HG03159 (cell line): ENCODE measurements at regions not wholly inside any gene's neighbourhood (a gene's known extent, or its start where the extent isn't known, plus 50 kb on each side); places are given as distances from the start of the nearest gene placed in this dataset.
"Not testable (repeated sequence)": the region's sequence is repeated elsewhere in the genome, so short reads cannot be mapped to it uniquely, and the experiment has no call there.

Experiments
- ATAC-seq: cut with Tn5 transposase; IDR thresholded peaks from one replicate; pipeline ENCODE4 v1.9.1; 2021; ENCODE audit warnings: mild to moderate bottlenecking, moderate library complexity; ENCODE audit not compliant: unreplicated experiment

DNA sequence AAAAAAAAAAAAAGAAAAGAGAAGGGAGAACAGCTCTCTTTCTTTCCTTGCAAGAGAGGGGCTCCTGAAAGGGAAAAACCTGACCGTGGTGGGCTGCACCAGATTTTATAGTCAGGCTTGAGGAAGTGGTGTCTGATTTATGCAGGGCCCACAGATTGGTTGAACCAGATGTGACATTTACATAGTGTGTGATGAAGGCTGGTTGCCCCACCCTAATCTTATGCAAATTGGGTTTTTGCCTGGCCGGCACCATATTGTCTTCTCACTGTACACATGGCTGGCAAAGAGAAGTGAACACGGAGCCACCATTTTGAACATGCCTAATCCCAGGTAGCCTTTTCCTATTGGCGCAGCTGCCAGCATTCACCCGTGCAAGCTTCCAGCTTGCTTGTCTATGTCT lies 154.4 kb downstream of the OXSM start:
- no peak for ATAC-seq

GRCh38 chr3:25945366-25945765 lies 155.5 kb downstream of the OXSM start:
- peak; percentile 13 for ATAC-seq

GRCh38 chr3:25945836-25946235 lies 155.9 kb downstream of the OXSM start:
- peak; percentile 70 for ATAC-seq

DNA sequence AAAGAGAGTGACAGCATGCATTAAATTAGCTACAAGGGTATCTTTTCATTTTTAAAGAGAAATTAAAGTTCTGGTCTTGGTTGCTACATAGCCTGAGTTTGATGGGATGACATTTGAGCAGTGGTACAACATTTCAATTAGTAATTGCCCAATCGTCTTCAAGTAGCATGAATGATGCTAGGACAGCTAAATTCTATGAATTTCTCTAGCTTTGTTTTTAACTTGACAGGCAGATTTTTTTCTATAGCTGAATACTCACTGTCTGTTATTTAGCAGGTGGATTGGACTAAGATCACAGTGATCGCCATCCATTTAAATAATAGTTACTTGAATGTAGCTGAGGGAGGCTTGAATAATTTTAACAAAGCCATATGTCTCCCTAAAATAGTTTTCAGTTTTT lies 162.2 kb downstream of the OXSM start:
- no peak for ATAC-seq

DNA sequence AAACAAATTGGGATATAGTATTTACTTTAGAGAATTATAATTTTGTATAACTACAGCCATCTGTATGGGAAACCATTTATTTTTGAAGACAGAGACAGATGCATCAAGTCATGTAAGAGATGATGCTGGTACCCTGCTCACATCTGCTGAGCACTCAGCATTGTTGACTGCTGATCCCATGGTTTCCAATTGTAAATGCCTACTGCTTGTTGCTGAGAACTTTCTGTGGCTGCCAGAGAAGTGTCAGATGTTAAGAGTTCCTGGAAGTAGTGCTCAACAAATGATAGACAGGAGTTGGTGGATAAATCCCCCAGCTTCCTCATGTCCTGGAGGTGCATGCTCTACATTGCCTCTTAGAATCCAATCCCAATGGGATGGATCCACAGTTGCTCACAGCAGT lies 167.1 kb downstream of the OXSM start:
- ATAC-seq = no peak

GRCh38 chr3:25960776-25961175 lies 170.9 kb downstream of the OXSM start:
- no peak for ATAC-seq

DNA sequence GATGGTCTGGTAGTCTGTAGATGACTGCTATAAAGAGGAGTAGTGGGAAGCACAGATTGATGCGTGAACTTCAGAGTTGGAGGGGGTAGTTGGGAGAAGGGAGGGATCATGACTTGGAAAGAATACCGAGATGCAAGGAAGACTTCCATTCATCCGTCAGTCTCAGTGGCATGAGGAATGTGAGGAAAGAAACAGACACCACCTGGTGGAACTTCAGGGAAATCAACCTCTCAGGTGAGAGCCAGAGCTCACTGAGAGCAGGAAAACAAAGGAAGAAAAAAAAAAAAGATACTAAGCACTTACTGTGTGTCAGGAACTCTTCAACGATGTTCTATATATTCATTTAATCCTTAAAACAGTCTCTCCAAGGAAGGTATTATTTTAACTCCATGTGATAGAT lies 172.4 kb downstream of the OXSM start:
- no peak for ATAC-seq

- ATAC-seq = no peak
Measured at GRCh38 chr3:25964141-25964540, 174.3 kb downstream of the OXSM start.

GRCh38 chr3:25967385-25967784 lies 177.5 kb downstream of the OXSM start:
- ATAC-seq = no peak

GRCh38 chr3:25971736-25972135 lies 181.8 kb downstream of the OXSM start:
- no peak for ATAC-seq

DNA sequence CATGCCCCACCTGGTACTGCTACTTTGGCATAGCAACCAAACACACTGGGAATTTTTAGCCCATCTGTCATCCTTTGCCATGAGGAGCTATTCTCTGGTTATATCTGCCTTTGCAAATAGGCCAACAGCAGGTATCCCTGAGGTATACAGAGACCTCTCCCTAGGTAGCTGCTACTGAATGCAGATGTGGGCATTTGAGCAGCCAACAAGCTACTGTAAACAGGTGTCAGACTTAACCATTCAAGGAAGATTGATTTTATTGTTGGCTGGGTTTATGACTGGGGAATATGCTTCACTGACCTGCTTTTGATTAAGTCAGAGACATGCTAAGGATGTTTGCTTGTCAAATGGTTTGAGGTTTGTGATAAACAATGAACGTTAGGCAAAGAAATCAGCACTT lies 183.2 kb downstream of the OXSM start:
- no peak for ATAC-seq

- ATAC-seq = no peak
Measured at GRCh38 chr3:25982756-25983155, 192.9 kb downstream of the OXSM start.

- no peak for ATAC-seq
Measured at GRCh38 chr3:25985621-25986020, 195.7 kb downstream of the OXSM start.

DNA sequence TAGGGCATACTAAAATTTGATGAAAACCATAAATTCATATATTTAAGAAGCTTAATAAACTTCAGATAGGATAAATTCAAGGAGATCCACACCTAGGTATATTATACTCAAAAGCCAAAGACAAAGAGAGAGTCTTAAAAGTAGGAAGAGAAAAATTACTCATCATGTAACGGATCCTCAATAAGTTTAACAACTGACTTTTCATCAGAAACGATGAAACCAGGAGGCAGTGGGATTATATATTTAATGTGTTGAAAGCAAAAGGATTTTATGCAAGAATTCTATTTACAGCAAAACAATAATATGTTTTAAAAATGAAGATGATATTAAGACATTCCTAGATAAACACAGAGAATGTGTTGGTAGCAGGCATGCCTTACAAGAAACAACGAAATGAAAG lies 202.7 kb downstream of the OXSM start:
- no peak for ATAC-seq

GRCh38 chr3:26004172-26004571 lies 214.3 kb downstream of the OXSM start:
- ATAC-seq = no peak

DNA sequence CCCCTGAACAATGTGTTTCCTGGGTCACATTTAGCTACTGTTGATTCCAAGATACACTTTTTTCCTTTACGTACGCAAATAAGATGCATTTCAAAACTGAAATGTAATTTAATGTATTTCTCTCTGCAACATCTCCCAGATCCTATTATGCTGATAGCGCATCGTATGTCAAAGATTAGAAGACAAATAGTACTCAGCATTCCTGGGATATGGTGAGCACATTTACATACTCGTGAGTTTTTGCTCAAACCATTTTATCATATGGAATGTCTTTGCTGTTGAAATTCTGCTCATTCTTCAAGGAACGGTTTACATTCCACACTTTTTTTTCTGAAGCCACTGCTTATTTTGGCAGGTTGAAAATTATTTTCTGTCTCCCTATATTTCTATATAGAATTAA lies 221.4 kb downstream of the OXSM start:
- no peak for ATAC-seq

- no peak for ATAC-seq
Measured at GRCh38 chr3:26012241-26012745, 222.4 kb downstream of the OXSM start.

GRCh38 chr3:26015752-26016151 lies 225.9 kb downstream of the OXSM start:
- no peak for ATAC-seq

DNA sequence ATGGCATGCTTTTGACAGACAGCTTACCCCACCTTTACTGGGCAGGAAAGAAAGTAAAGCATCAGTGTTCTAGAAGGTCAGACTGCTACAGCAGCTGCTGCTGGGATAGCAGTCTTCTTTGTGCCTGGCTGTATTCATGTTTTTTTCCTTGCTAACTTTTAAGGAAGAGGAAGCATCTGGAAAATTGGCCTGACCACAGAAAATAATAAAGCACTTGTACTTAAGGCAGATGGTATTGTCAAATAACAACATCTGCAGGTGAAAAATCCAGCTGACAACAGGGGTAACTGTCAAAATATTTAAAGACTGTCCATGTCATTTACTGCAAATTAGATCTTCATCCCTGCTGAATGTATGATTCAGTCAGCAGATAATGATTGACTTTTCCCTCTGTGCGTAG lies 229.0 kb downstream of the OXSM start:
- ATAC-seq = no peak

DNA sequence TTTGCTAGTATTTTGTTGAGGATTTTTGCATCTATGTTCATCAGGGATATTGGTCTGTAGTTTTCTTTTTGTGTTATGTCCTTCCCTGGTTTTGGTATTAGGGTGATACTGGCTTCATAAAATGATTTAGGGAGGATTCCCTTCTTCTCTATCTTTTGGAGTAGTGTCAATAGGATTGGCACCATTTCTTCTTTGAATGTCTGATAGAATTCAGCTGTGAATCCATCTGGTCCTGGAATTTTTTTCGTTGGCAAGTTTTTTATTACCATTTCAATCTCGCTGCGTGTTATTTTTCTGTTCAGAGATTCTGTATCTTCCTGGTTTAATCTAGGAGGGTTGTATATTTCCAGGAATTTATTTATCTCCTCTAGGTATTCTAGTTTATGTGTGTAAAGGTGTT lies 234.3 kb downstream of the OXSM start:
- ATAC-seq = not testable (repeated sequence)

DNA sequence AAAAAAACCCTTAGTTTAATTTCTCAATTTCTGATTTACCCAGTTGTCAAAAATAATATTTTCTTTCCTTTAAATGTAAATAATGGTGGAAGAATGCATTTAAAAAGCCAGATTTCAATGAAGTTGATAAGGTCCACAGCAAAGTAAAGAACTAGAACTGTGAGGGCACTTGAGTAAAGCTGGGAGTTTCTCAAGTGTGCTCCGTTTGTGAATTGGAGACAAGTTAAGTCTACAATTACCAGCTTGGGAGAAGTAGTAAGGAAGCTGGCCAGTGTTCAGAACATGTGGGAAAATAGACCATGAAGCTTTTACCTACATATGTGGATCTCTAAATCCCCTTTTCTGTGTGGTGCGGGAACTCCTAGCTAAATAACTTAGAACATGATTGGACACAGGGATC lies 239.4 kb downstream of the OXSM start:
- ATAC-seq = no peak

DNA sequence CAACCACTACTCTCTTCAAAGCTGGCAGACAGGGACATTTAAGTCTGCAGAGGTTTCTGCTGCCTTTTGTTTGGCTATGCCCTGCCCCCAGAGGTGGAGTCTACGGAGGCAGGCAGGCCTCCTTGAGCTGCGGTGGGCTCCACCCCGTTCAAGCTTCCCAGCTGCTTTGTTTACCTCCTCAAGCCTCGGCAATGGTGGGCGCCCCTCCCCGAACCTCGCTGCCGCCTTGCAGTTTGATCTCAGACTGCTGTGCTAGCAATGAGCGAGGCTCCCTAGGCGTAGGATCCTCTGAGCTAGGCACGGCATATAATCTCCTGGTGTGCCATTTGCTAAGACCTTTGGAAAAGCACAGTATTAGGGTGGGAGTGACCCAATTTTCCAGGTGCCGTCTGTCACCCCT lies 252.2 kb downstream of the OXSM start:
- ATAC-seq = not testable (repeated sequence)

DNA sequence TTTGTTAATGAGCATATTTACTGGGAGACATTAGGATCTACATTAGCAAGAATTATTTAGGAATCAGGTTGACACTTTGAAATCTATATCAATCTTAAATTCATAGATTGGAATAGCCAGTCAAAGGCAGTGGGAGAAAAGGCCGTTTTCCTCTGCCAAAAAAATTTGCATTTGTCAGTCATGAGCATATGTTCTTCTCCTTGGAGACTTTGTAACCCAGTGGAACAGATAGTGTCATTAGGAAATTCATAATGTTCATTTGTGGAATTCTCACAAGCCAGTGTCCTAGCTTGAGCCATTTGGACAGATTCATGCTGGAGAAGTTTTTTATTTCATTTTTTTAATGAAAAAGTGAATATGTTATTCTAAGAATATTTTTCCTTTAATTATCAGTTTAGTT lies 260.1 kb downstream of the OXSM start:
- ATAC-seq = no peak

DNA sequence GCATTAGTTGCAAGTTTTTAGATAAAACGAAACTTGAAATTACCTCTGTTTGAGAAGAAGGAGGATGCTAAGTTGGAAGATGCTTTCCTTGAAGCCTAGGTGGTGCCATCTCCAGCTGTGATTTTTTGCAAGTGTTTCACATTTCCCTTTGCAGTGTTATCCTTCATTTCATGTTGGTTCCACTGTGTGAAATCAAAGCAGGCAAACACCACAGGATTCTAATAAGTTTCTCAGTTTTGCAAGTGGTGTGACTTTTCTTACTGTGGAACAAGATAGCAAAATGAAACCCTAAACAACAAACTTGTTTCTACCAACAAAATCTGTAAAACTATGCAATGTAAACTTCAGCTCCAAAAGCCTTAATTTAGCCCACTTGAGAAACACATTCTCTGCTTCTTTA lies 260.9 kb downstream of the OXSM start:
- ATAC-seq = no peak
